Retinal pigment epithelial cell (primary cell): ENCODE measurements at regions not wholly inside any gene's neighbourhood (a gene's known extent, or its start where the extent isn't known, plus 50 kb on each side); places are given as distances from the start of the nearest gene placed in this dataset.

Experiments
- DNase-seq: peaks from one replicate; pipeline ENCODE4 v3.0.0-alpha.2; 2010; ENCODE audit warnings: low read depth
- H3K4me3 ChIP-seq: 2 replicates; pipeline ENCODE4 v1.5.1; 2011; ENCODE audit warnings: mild to moderate bottlenecking, low read length, control low read depth, moderate library complexity
- TF ChIP-seq, protein P1 (sequence below): conservative IDR thresholded peaks from 2 replicates; pipeline ENCODE4 v1.5.1; 2011; ENCODE audit warnings: low read depth, low read length, control low read depth, inconsistent platforms

DNA sequence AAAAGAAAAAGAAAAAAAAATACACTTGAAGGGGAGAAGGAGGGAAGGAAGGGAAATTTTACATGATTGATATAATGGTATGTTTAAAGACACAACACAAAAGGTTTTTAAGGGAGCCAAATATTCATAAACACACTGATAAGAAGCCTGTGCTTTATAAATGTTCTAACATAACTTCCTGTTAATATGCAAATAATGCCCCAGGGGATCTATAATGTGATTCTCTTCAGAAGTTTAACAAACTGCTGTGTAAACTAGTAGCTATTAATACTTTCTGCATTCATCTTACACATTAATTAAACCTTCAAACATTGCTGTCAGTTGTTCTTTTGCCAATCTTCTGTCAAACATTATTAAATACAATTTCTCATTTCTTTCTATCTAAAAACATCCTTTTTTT is 231.6 kb downstream of the TJP1 start:
- no peak overlapping the region for H3K4me3 ChIP-seq
- TF ChIP-seq, protein P1, sequence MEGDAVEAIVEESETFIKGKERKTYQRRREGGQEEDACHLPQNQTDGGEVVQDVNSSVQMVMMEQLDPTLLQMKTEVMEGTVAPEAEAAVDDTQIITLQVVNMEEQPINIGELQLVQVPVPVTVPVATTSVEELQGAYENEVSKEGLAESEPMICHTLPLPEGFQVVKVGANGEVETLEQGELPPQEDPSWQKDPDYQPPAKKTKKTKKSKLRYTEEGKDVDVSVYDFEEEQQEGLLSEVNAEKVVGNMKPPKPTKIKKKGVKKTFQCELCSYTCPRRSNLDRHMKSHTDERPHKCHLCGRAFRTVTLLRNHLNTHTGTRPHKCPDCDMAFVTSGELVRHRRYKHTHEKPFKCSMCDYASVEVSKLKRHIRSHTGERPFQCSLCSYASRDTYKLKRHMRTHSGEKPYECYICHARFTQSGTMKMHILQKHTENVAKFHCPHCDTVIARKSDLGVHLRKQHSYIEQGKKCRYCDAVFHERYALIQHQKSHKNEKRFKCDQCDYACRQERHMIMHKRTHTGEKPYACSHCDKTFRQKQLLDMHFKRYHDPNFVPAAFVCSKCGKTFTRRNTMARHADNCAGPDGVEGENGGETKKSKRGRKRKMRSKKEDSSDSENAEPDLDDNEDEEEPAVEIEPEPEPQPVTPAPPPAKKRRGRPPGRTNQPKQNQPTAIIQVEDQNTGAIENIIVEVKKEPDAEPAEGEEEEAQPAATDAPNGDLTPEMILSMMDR: no peak
- no peak for DNase-seq

DNA sequence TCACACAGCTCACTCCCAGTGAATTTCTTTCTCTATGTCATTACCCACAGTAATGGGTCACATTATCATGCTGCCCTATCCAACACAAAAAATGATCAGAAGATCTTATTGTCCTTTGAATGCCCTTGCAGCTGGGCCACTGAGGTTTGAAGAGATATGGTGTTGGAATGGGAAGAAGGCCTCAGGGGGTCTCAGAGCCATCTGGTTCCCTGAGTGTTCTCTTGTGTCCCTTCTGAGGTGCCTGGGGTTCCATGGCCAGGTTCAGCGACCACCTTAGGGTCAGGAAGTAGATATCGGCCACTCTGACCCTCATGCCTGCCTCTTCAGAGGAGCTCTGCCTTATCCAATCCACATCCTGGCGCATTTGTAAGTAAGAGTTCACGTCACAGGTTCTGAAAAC is 232.3 kb downstream of the TJP1 start:
- H3K4me3 ChIP-seq: no peak overlapping the region
- DNase-seq: no peak
- TF ChIP-seq, protein P1: no peak

DNA sequence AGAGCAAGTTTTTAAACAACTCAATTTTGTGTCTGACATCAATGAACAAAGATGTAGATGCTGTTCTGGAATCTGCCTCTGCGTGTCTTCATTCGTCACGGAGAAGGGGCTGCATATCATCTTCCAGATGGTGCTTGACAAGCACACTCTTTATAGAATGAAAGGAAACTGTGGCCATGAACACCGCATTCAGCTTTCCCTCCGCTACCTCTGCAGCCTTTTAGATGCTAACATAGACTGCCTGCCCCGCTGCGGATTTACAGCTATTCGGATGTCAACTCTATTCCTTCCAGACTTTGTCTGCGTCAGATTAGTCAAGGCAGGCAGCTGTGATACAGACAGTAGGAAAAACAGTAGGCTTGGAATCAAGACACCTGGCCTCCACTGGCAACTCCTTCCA is 232.9 kb downstream of the TJP1 start:
- no peak for DNase-seq
- no peak overlapping the region for H3K4me3 ChIP-seq
- TF ChIP-seq, protein P1: no peak

DNA sequence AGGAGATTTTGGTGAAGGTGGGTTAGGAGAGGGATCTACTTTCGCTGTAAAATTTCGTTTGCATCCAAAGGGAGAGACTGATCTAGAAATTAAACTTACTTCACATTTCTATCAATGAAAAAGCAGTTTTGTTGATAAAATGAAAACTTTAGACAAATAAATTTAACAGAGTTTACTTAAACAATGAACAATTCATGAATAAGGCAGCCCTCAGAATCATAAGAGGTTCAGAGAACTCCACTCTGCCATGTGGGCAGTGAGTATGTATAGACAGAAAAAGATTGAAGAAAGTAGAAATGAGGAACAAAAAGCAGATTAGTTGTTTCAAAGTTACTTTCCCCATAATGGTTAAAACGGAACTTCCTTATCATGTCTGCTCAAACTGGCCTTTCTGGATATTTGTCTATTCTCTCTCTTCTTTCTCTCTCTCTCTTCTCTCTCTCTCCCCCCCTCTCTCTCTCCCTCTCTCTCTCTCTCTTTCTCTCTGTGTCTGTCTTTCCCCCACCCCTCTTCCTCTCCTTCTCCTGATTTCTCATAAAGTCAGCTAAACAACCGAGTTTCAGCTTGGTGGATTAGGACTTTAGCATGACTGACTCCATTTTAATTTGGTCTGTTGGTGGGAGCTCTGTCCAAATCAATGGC is 248.9 kb downstream of the TJP1 start:
- DNase-seq: no peak
- TF ChIP-seq, protein P1: no peak
- H3K4me3 ChIP-seq: no peak overlapping the region

DNA sequence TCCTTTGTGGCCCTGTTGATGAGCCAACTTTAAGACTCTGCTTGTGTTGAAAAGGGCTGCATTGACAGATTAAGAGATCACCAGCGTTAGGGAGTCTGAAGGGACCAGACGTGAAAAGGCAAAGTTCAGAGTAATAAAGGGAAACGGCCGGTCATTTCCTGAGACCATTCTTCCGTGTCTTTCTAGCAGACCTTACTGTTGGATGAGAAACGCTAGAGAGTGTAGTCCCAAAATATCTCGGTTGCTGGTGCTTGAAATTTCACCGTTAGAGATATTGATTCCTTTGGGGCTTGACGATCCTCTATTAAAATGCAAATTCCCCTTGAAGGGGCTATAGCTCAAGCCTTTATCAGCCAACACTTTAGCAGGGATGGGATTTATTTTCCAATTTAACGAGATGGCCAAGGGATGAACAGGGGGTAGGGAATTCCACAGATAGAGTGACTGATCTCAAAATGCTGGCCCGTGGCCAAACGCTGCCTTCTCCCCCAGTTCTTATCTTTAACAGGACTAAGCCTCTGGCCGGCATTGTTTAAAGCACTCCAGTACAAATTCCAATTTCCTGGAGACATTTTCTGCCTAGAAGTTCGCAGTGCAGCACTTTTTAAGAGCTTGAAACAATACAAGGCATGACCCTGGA is 250.4 kb downstream of the TJP1 start:
- TF ChIP-seq, protein P1: no peak
- no peak for DNase-seq
- H3K4me3 ChIP-seq: no peak overlapping the region

DNA sequence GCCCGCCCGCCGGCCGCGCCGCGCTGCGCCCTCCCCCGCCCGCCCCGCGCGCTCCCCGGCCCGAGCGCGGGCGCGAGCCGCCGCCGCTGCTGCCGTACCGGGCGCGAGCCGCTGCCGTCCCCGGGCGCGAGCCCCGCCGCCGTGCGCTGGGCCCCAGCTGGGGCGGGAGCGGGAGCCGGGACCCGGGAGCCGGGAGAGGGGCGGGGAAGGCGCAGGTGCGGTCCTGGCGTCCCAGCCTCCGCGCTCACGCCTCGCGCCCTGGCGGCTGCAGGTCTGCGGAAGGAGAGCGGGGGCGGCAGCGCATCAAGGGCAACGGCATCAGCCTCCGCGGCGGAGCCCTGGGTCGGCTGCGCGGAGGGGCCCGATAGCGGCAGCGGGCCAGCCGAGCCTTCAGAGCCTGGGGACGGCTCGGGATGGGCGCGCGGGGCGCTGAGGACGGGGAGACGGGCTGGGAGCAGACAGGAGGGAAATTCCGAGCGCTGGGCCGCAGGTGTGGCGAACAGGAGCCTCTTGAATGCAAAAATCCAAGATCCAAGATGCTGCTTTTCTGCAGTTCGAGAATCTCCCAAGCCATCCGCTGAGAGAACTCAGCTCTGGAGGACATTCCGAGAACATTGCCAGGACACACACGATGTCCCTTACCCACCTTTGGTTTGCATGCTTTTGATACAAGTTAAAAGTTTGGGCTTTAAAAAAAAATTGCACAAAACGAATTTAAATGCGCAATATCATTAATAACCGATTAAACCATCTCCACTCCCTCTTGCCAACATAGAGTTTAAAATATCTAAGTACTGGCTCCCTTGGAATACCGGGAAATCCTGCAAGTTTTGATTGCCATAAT is 251.1 kb downstream of the TJP1 start:
- peak overlapping the region; percentile 22 for H3K4me3 ChIP-seq
- TF ChIP-seq, protein P1: no peak
- DNase-seq: no peak
